T-helper 1 cell treated with Interleukin-12 subunit alpha and Interleukin-12 subunit beta and Interleukin-4 antibody, amounts not matched to agents 30 μg/mL and 1 μg/mL, for 36 hours (primary cell): ENCODE measurements at regions not wholly inside any gene's neighbourhood (a gene's known extent, or its start where the extent isn't known, plus 50 kb on each side); places are given as distances from the start of the nearest gene placed in this dataset.
"Not testable (repeated sequence)": the region's sequence is repeated elsewhere in the genome, so short reads cannot be mapped to it uniquely, and the experiment has no call there.

Experiments used
- H3K27ac Mint-ChIP-seq: one replicate; pipeline ENCODE4 v1.8.0; 2021; ENCODE audit warnings: mild to moderate bottlenecking, mixed read lengths
- H3K27me3 Mint-ChIP-seq: one replicate; pipeline ENCODE4 v1.8.0; 2021; ENCODE audit warnings: low read depth, mixed read lengths
- H3K36me3 Mint-ChIP-seq: one replicate; pipeline ENCODE4 v1.8.0; 2021; ENCODE audit warnings: low read depth, mixed read lengths
- H3K4me1 Mint-ChIP-seq: one replicate; pipeline ENCODE4 v1.8.0; 2021; ENCODE audit warnings: low read depth, mixed read lengths
- H3K4me3 Mint-ChIP-seq: one replicate; pipeline ENCODE4 v1.8.0; 2021; ENCODE audit warnings: mild to moderate bottlenecking, moderate library complexity, mixed read lengths
- H3K9me3 Mint-ChIP-seq: one replicate; pipeline ENCODE4 v1.8.0; 2021; ENCODE audit warnings: mixed read lengths

- H3K27me3 Mint-ChIP-seq = no peaks in the 10 kb centered on the region
- H3K4me1 Mint-ChIP-seq = no peaks in the 10 kb centered on the region
- H3K36me3 Mint-ChIP-seq = no peaks in the 10 kb centered on the region
- H3K4me3 Mint-ChIP-seq = no peak overlapping the region
- H3K9me3 Mint-ChIP-seq = peaks cover 4% of the 10 kb centered on the region
- no peak overlapping the region for H3K27ac Mint-ChIP-seq
These were observed 61.4 kb upstream of the VCAM1 start for GRCh38 chr1:100657876-100658715.

- Mint-ChIP-seq H3K4me3 (no peak overlapping the region), H3K27me3 (no peaks in the 10 kb centered on the region), H3K9me3 (peaks cover 2% of the 10 kb centered on the region), H3K27ac (no peak overlapping the region), H3K36me3 (no peaks in the 10 kb centered on the region), H3K4me1 (no peaks in the 10 kb centered on the region)
These were observed 60.9 kb upstream of the VCAM1 start for GRCh38 chr1:100658716-100659026.

- Mint-ChIP-seq H3K27me3 (no peaks in the 10 kb centered on the region), H3K36me3 (no peaks in the 10 kb centered on the region), H3K27ac (no peak overlapping the region), H3K4me3 (no peak overlapping the region), H3K4me1 (no peaks in the 10 kb centered on the region), H3K9me3 (no peaks in the 10 kb centered on the region)
These were observed 58.4 kb upstream of the VCAM1 start for GRCh38 chr1:100661176-100661575.

GRCh38 chr1:100668494-100668893 lies 51.0 kb upstream of the VCAM1 start:
- H3K4me1 Mint-ChIP-seq, H3K27ac Mint-ChIP-seq, H3K27me3 Mint-ChIP-seq, H3K9me3 Mint-ChIP-seq, H3K36me3 Mint-ChIP-seq, H3K4me3 Mint-ChIP-seq: not testable (repeated sequence)
